IMR-90 (cell line): ENCODE measurements at regions not wholly inside any gene's neighbourhood (a gene's known extent, or its start where the extent isn't known, plus 50 kb on each side); places are given as distances from the start of the nearest gene placed in this dataset.

Source experiments
- ATAC-seq: fragments of 200-7000 bp; cut with Tn5 transposase; 2 replicates; pipeline ENCODE4 v1.9.1; 2020; ENCODE audit warnings: low read depth, mild to moderate bottlenecking, moderate library complexity
- BruUV-seq: library from RNA; stranded (reverse); fragments of 400-500 nt; replicated peaks from 2 replicates; lab custom pipeline; 2021; lab: Mats Ljungman, UMichigan
- CTCF ChIA-PET: fragments of 300-600 bp; formaldehyde crosslinking; extraction: SDS; loops from one replicate; lab custom pipeline; 2021; ENCODE audit warnings: antibody characterized with exemption; lab: Yijun Ruan, JAX
- POLR2A ChIA-PET: fragments of 300-600 bp; sonication (Branson Sonifier 250); formaldehyde crosslinking; loops from one replicate; lab custom pipeline; 2022; ENCODE audit warnings: antibody characterized with exemption; ENCODE audit not compliant: unreplicated experiment; lab: Charles Lee
- DNase-seq: peaks from one replicate; pipeline ENCODE4 v3.0.0; 2013
- H2AFZ ChIP-seq: replicated peaks from 2 replicates; pipeline ENCODE3; 2013; ENCODE audit warnings: low read length, mild to moderate bottlenecking; ENCODE audit not compliant: poor library complexity
- H2AK5ac ChIP-seq: 2 replicates; pipeline ENCODE4 v1.6.1; 2013; ENCODE audit warnings: low read depth, low read length, inconsistent platforms
- H2AK9ac ChIP-seq: replicated peaks from 2 replicates; pipeline ENCODE3; 2013; ENCODE audit warnings: mild to moderate bottlenecking, low read depth, low read length, moderate library complexity; ENCODE audit not compliant: poor library complexity
- H2BK120ac ChIP-seq: 2 replicates; pipeline ENCODE4 v1.6.1; 2013; ENCODE audit warnings: low read depth, low read length, inconsistent platforms
- H2BK15ac ChIP-seq: 3 replicates; pipeline ENCODE4 v1.6.1; 2013; ENCODE audit warnings: low read depth, low read length, inconsistent platforms
- H2BK20ac ChIP-seq: 2 replicates; pipeline ENCODE4 v1.6.1; 2013; ENCODE audit warnings: low read depth, mild to moderate bottlenecking, inconsistent platforms, low read length, moderate library complexity
- H2BK5ac ChIP-seq: 2 replicates; pipeline ENCODE4 v1.6.1; 2013; ENCODE audit warnings: mild to moderate bottlenecking, low read depth, low read length, inconsistent platforms; ENCODE audit not compliant: poor library complexity, severe bottlenecking
- H3K14ac ChIP-seq: replicated peaks from 2 replicates; pipeline ENCODE4 v1.6.1; 2013; ENCODE audit warnings: low read depth, low read length, inconsistent platforms
- H3K18ac ChIP-seq: 2 replicates; pipeline ENCODE4 v1.6.1; 2013; ENCODE audit warnings: low read depth, low read length, control low read depth
- H3K23ac ChIP-seq: 2 replicates; pipeline ENCODE4 v1.6.1; 2013; ENCODE audit warnings: low read depth, low read length, inconsistent platforms
- H3K27ac ChIP-seq: 2 replicates; pipeline ENCODE4 v1.5.1; 2013; ENCODE audit warnings: mild to moderate bottlenecking, control low read depth, low read length; ENCODE audit not compliant: insufficient read depth
- H3K27me3 ChIP-seq: 2 replicates; pipeline ENCODE4 v1.6.1; 2013; ENCODE audit warnings: low read length; ENCODE audit not compliant: control insufficient read depth, insufficient read depth
- H3K36me3 ChIP-seq: 2 replicates; pipeline ENCODE4 v1.6.1; 2013; ENCODE audit warnings: low read length, mixed read lengths; ENCODE audit not compliant: control insufficient read depth, insufficient read depth
- H3K4ac ChIP-seq: 2 replicates; pipeline ENCODE4 v1.6.1; 2013; ENCODE audit warnings: low read depth, low read length, inconsistent platforms
- H3K4me1 ChIP-seq: 2 replicates; pipeline ENCODE4 v1.6.1; 2013; ENCODE audit warnings: low read length, mixed read lengths; ENCODE audit not compliant: control insufficient read depth, insufficient read depth
- H3K4me2 ChIP-seq: 2 replicates; pipeline ENCODE4 v1.6.1; 2013; ENCODE audit warnings: low read depth, mild to moderate bottlenecking, control low read depth, low read length, moderate library complexity
- H3K4me3 ChIP-seq: 2 replicates; pipeline ENCODE4 v1.5.1; 2013; ENCODE audit warnings: low read depth, mild to moderate bottlenecking, control low read depth, low read length, moderate library complexity; ENCODE audit not compliant: insufficient read depth
- H3K56ac ChIP-seq: 2 replicates; pipeline ENCODE4 v1.6.1; 2013; ENCODE audit warnings: low read length, inconsistent platforms; ENCODE audit not compliant: insufficient read depth; ENCODE audit errors: extremely low read depth
- H3K79me1 ChIP-seq, 2 experiments: 2 replicates each; pipeline ENCODE4 v1.6.1; 2013; ENCODE audit warnings: low read length in 2 of 2, inconsistent platforms in 1 of 2, low read depth in 1 of 2
- H3K9ac ChIP-seq: 2 replicates; pipeline ENCODE4 v1.6.1; 2013; ENCODE audit warnings: low read depth, low read length, control low read depth
- H3K9me1 ChIP-seq: 2 replicates; pipeline ENCODE4 v1.6.1; 2013; ENCODE audit warnings: low read length, inconsistent platforms; ENCODE audit not compliant: insufficient read depth
- H3K9me3 ChIP-seq: 2 replicates; pipeline ENCODE4 v1.6.1; 2013; ENCODE audit warnings: low read length; ENCODE audit not compliant: control insufficient read depth, insufficient read depth
- H4K20me1 ChIP-seq: 2 replicates; pipeline ENCODE4 v1.6.1; 2013; ENCODE audit warnings: low read length, inconsistent platforms; ENCODE audit not compliant: insufficient read depth
- H4K5ac ChIP-seq: 2 replicates; pipeline ENCODE4 v1.6.1; 2013; ENCODE audit warnings: mild to moderate bottlenecking, low read depth, low read length, control low read depth
- H4K8ac ChIP-seq, 2 experiments: 2 replicates each; pipeline ENCODE4 v1.6.1; 2013; ENCODE audit warnings: low read depth in 2 of 2, low read length in 2 of 2, control low read depth in 1 of 2, inconsistent platforms in 1 of 2
- H4K91ac ChIP-seq: 2 replicates; pipeline ENCODE4 v1.6.1; 2013; ENCODE audit warnings: low read depth, low read length, inconsistent platforms; ENCODE audit not compliant: insufficient read depth
- BHLHE40 ChIP-seq: fragments of 150-350 bp; IDR thresholded peaks from 2 replicates; pipeline ENCODE4 v1.6.1; 2016; ENCODE audit warnings: mild to moderate bottlenecking, low read depth, low read length
- CEBPB ChIP-seq: IDR thresholded peaks from 2 replicates; pipeline ENCODE4 v1.6.1; 2012; ENCODE audit warnings: low read depth, low read length, improper control_type of control experiment
- CHD1 ChIP-seq: IDR thresholded peaks from 2 replicates; pipeline ENCODE4 v1.6.1; 2012; ENCODE audit warnings: low read depth, low read length, improper control_type of control experiment
- MAFK ChIP-seq: IDR thresholded peaks from 2 replicates; pipeline ENCODE4 v1.6.1; 2012; ENCODE audit warnings: low read depth, low read length, improper control_type of control experiment
- MAZ ChIP-seq: IDR thresholded peaks from 2 replicates; pipeline ENCODE4 v1.6.1; 2012; ENCODE audit warnings: low read depth, mild to moderate bottlenecking, low read length, improper control_type of control experiment, moderate library complexity, borderline replicate concordance
- MXI1 ChIP-seq: IDR thresholded peaks from 2 replicates; pipeline ENCODE4 v1.6.1; 2012; ENCODE audit warnings: low read depth, mild to moderate bottlenecking, low read length, moderate library complexity, borderline replicate concordance
- NFE2L2 ChIP-seq: fragments of 150-350 bp; IDR thresholded peaks from 2 replicates; pipeline ENCODE4 v1.6.1; 2016; ENCODE audit warnings: low read depth, mild to moderate bottlenecking, low read length
- POLR2A ChIP-seq: IDR thresholded peaks from 2 replicates; pipeline ENCODE4 v1.6.1; 2012; ENCODE audit warnings: mild to moderate bottlenecking, low read depth, low read length
- RAD21 ChIP-seq: IDR thresholded peaks from 2 replicates; pipeline ENCODE4 v1.6.1; 2012; ENCODE audit warnings: low read length, improper control_type of control experiment
- RCOR1 ChIP-seq: IDR thresholded peaks from 2 replicates; pipeline ENCODE4 v1.6.1; 2012; ENCODE audit warnings: mild to moderate bottlenecking, low read length, improper control_type of control experiment; ENCODE audit not compliant: insufficient replicate concordance
- RFX5 ChIP-seq: IDR thresholded peaks from 2 replicates; pipeline ENCODE4 v1.8.0; 2012; ENCODE audit warnings: low read depth, mild to moderate bottlenecking, low read length, moderate library complexity
- SMC3 ChIP-seq: fragments of 150-350 bp; IDR thresholded peaks from 2 replicates; pipeline ENCODE4 v1.6.1; 2016; ENCODE audit warnings: low read depth, mild to moderate bottlenecking, antibody characterized with exemption, low read length, moderate library complexity
- WGBS, 2 experiments: methylation state at CpG; one replicate each; pipeline versions ENCODE4 v1.1.5 to v1.1.7; 2013; ENCODE audit warnings: missing lambda C conversion rate in 2 of 2; ENCODE audit not compliant: insufficient read length in 1 of 2; ENCODE audit errors: extremely low coverage in 2 of 2; 5-methylcytosine and 5-hydroxymethylcytosine counted together
- dilution Hi-C: fragments of 300-500 bp; cut with HindIII; formaldehyde crosslinking; loops from one replicate; pipeline ENCODE4 v1.14.3; 2018; ENCODE audit warnings: low sequenced_read_pairs; ENCODE audit not compliant: unreplicated experiment
- in situ Hi-C: fragments of 300-500 bp; cut with MboI; formaldehyde crosslinking; loops from 3 replicates; pipeline ENCODE4 v1.14.3; 2019; ENCODE audit warnings: low sequenced_read_pairs, inconsistent platforms, mixed read lengths
- intact Hi-C: fragments of 100-400 bp; cut with micrococcal nuclease; formaldehyde crosslinking; loops from 2 replicates; pipeline ENCODE4 v1.10.0; 2022
- TF ChIP-seq, protein P1 (sequence below): fragments of 150-350 bp; IDR thresholded peaks from 2 replicates; pipeline ENCODE4 v1.6.1; 2017; ENCODE audit warnings: mild to moderate bottlenecking, antibody characterized with exemption, low read length, low read depth
- TF ChIP-seq, protein P2 (sequence below): conservative IDR thresholded peaks from 2 replicates; pipeline ENCODE4 v1.5.1; 2012; ENCODE audit warnings: mild to moderate bottlenecking, low read depth, low read length, improper control_type of control experiment
- TF ChIP-seq, protein P3 (sequence below): fragments of 150-350 bp; IDR thresholded peaks from 2 replicates; pipeline ENCODE4 v1.6.1; 2016; ENCODE audit warnings: low read depth, mild to moderate bottlenecking, low read length, moderate library complexity, borderline replicate concordance

DNA sequence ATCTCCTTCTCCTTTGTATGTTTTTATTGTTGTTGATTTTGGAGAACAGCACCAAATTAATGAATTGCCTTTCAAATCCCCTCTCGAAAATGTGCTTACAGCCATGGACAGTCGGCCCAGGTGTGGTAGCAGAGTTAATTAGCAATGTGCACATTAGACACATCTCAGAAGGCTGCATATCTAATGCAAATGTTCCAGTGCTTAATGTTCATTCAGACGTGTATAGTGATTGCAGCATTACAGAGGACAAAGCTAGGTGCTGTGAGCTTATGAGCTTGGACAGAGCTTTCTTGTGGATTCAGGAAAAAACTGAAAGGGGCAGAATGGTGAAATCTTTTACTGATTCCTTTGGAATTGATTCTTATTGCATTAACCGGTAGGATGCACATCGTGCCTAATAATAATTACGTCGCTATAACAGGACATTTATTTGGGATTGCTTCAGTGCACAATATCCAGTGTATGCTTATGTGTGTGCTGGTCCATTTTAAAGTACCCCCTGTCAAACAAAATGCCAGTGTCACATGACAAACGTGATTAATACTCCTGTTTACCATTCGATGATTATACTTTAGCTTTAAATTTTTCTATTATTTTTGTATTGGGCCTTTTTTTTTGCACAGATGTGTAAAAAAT is 552.9 kb upstream of the EPHA5 start:
- no peak overlapping the region for H2AFZ ChIP-seq
- no peaks in the 10 kb centered on the region for H3K9me1 ChIP-seq
- H4K91ac ChIP-seq, result no peak overlapping the region
- DNase-seq (no peak), ATAC-seq (no peak)
- no peak overlapping the region for H4K5ac ChIP-seq
- ChIA-PET POLR2A (no interaction called here), CTCF (no interaction called here)
- H4K20me1 ChIP-seq, result no peaks in the 10 kb centered on the region
- 20% methylated on average over 1 of the region's 9 CpGs; no CpG with 5 or more reads in 1 of the 2 experiments for WGBS, 2 experiments
- intact Hi-C loops, result no loop called here
- H3K4me3 ChIP-seq, result no peak overlapping the region
- no peaks in the 10 kb centered on the region for H3K4me1 ChIP-seq
- in situ Hi-C loops, result no loop called here
- no peak overlapping the region for H3K14ac ChIP-seq
- BruUV-seq, result no TSS peak
- H3K9me3 ChIP-seq, result peaks cover 4% of the 10 kb centered on the region
- no peak overlapping the region for H2BK15ac ChIP-seq
- no peak overlapping the region for H4K8ac ChIP-seq
- no peak overlapping the region for H3K4ac ChIP-seq
- H2BK120ac ChIP-seq, result no peak overlapping the region
- H3K27me3 ChIP-seq, result no peaks in the 10 kb centered on the region
- no peak overlapping the region for H2BK20ac ChIP-seq
- H2BK5ac ChIP-seq, result no peak overlapping the region
- H3K18ac ChIP-seq, result no peak overlapping the region
- H2AK5ac ChIP-seq, result no peak overlapping the region
- no peaks in the 10 kb centered on the region for H3K79me1 ChIP-seq
- dilution Hi-C loops, result no loop called here
- TF ChIP-seq MAZ (no peak), MXI1 (no peak), RCOR1 (no peak), RFX5 (no peak), POLR2A (no peak), BHLHE40 (no peak), CEBPB (no peak), RAD21 (no peak), SMC3 (no peak), MAFK (no peak), CHD1 (no peak), NFE2L2 (no peak)
- TF ChIP-seq, protein P1, sequence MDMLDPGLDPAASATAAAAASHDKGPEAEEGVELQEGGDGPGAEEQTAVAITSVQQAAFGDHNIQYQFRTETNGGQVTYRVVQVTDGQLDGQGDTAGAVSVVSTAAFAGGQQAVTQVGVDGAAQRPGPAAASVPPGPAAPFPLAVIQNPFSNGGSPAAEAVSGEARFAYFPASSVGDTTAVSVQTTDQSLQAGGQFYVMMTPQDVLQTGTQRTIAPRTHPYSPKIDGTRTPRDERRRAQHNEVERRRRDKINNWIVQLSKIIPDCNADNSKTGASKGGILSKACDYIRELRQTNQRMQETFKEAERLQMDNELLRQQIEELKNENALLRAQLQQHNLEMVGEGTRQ, result no peak
- TF ChIP-seq, protein P2, sequence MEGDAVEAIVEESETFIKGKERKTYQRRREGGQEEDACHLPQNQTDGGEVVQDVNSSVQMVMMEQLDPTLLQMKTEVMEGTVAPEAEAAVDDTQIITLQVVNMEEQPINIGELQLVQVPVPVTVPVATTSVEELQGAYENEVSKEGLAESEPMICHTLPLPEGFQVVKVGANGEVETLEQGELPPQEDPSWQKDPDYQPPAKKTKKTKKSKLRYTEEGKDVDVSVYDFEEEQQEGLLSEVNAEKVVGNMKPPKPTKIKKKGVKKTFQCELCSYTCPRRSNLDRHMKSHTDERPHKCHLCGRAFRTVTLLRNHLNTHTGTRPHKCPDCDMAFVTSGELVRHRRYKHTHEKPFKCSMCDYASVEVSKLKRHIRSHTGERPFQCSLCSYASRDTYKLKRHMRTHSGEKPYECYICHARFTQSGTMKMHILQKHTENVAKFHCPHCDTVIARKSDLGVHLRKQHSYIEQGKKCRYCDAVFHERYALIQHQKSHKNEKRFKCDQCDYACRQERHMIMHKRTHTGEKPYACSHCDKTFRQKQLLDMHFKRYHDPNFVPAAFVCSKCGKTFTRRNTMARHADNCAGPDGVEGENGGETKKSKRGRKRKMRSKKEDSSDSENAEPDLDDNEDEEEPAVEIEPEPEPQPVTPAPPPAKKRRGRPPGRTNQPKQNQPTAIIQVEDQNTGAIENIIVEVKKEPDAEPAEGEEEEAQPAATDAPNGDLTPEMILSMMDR, result no peak
- TF ChIP-seq, protein P3, sequence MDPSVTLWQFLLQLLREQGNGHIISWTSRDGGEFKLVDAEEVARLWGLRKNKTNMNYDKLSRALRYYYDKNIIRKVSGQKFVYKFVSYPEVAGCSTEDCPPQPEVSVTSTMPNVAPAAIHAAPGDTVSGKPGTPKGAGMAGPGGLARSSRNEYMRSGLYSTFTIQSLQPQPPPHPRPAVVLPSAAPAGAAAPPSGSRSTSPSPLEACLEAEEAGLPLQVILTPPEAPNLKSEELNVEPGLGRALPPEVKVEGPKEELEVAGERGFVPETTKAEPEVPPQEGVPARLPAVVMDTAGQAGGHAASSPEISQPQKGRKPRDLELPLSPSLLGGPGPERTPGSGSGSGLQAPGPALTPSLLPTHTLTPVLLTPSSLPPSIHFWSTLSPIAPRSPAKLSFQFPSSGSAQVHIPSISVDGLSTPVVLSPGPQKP, result no peak
- no peak overlapping the region for H3K27ac ChIP-seq
- H3K23ac ChIP-seq, result no peak overlapping the region
- no peaks in the 10 kb centered on the region for H3K36me3 ChIP-seq
- no peak overlapping the region for H3K4me2 ChIP-seq
- H3K56ac ChIP-seq, result no peak overlapping the region
- H2AK9ac ChIP-seq, result no peak overlapping the region
- H3K9ac ChIP-seq, result no peak overlapping the region
